CD4-positive, alpha-beta T cell treated with Interleukin-15 for 4 hours (primary cell): ENCODE measurements at regions not wholly inside any gene's neighbourhood (a gene's known extent, or its start where the extent isn't known, plus 50 kb on each side); places are given as distances from the start of the nearest gene placed in this dataset.

ENCODE experiments used
- DNase-seq: peaks from one replicate; pipeline ENCODE4 v3.0.0-alpha.2; 2020; ENCODE audit warnings: low spot score

GRCh38 chr2:12057436-12058166 is 311.2 kb downstream of the LPIN1 start:
- DNase-seq = peak; percentile 31

DNA sequence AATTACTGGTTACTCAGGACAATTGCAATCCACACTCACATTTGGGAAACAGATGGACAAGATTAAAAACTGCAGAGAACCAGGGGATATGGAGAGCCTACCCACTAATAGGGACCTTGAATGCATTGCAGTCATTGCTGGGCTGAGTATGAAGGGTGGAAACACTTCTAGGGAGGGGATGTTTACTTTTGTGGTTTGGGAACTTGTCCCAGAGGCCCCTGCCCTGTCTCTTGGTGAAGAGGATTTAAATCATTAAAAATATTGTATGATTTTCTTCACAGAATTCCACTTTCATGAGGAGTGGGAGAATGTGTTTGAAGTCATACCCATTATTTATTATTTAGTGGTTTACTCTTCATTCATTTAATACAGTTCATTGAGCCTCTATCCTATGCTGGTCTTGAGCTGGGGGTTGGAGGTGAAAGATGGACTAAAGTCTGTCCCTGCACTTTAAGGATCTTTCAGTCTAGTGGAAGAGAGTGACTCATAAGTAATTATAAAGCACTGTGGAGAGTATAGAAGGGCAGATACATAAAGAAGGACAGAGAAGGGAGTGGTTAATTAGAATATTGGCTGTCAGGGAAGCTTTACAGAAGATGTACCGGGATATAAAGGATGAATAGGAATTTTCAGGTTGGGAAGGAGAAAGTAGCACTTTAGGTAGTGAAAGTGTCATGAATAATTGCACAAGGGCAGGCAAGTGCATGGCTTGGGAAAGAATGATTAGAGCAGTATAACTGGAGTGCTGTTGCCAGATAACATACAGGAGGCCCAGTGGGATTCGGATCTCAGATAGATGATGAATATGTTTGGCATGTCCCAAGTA is 313.4 kb downstream of the LPIN1 start:
- no peak for DNase-seq

- DNase-seq = no peak
Measured at GRCh38 chr2:12060886-12061285, 314.5 kb downstream of the LPIN1 start.

GRCh38 chr2:12061286-12062052 is 315.0 kb downstream of the LPIN1 start:
- no peak for DNase-seq

DNA sequence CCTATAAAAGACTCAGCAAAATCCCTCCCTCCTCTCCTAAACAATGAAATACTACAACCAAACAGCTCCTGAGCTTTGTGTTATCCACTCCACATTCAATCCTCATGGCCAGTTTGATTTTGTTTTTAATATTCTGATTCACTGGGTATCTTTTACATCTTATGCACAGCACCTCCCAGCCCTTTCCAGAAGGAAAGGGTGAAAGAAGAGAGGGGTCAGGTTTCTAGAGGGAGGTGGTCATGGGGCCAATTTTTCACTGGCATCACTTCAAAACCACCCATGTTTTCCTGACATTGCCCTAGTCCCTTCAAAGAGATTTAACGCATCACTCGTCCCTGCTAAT is 315.6 kb downstream of the LPIN1 start:
- no peak for DNase-seq

DNA sequence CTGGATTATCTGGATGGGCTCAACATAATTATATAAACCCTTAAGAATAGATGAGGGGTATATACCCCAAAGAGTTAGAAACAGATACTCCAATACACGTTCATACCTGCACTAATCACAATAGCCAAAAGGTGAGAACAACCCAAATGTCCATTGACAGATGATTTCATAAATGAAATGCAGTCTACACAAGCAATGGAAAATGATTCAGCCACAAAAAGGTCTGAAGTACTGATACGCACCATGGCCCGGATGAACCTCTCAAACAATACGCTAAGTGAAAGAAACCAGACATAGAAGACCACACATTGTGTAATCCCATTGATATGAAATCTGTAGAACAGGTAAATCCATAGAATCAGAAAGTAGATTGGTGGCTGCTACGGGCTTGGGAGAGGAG is 316.8 kb downstream of the LPIN1 start:
- DNase-seq = no peak

- DNase-seq = peak; percentile 7
Measured at GRCh38 chr2:12064153-12064552, 317.7 kb downstream of the LPIN1 start.

DNA sequence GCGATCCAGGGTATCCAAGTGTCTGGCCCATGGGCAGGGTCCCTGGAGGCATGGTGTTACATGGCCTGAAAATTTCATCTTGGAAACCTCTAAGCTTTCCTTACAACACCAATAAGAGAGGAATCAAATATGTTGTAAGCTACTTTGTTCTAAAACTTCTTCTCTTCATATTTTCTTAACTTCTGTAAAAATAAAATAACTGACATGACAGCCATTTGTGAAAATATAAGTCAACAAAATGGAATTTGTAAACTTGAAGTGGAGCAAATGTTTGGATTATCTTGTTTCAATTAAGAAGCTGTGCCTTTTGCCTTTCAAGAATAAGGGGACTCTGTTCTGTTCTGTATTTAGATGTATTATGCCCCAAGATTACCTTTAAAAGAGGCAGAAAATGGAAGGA is 319.7 kb downstream of the LPIN1 start:
- no peak for DNase-seq

GRCh38 chr2:12066986-12067385 is 320.6 kb downstream of the LPIN1 start:
- DNase-seq = no peak

- no peak for DNase-seq
Measured at GRCh38 chr2:12068796-12069538, 322.5 kb downstream of the LPIN1 start.

GRCh38 chr2:12070153-12070552 is 323.7 kb downstream of the LPIN1 start:
- no peak for DNase-seq

GRCh38 chr2:12070581-12070980 is 324.1 kb downstream of the LPIN1 start:
- DNase-seq = no peak

GRCh38 chr2:12071318-12071717 is 324.9 kb downstream of the LPIN1 start:
- DNase-seq = no peak

- DNase-seq = no peak
Measured at GRCh38 chr2:12073217-12073852, 326.9 kb downstream of the LPIN1 start.

GRCh38 chr2:12074126-12074844 is 327.9 kb downstream of the LPIN1 start:
- no peak for DNase-seq

- no peak for DNase-seq
Measured at GRCh38 chr2:12074845-12075217, 328.4 kb downstream of the LPIN1 start.

DNA sequence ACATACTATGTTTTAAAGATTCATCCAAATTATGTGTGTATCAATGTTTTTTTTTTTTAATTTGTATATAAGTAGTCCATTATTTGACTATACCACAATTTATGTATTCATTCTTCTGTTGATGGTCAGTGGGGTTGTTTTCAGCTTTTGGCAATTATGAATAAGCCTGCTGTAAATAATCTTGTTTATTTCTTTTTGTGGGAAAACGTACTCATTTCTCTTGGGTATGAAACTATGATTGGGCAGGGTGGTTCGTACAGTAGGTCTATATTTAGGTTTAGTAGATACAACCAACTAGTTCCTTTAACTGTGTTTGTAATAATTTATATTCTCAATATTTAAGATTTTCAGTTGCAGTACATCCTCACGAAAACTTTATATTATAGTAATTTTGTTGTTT is 329.2 kb downstream of the LPIN1 start:
- DNase-seq = no peak

DNA sequence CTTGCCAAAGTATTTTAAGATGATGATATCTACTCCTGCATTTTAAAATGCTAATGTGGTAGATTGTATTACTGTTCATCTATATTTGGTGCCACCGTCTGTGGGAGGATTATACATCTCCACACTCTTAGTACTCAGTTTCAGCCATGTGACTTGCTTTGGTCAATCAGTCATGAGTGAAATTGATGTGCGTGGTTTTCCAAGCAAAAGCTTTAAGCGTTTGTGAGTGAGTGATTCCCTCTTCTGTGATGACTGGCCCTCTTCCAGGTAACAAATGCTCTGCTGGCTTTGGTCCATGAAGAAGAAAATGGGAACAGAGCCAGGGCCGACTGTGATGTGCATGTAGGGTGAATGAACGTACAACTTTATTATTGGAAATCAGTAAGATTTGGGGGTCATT is 330.4 kb downstream of the LPIN1 start:
- DNase-seq = no peak

DNA sequence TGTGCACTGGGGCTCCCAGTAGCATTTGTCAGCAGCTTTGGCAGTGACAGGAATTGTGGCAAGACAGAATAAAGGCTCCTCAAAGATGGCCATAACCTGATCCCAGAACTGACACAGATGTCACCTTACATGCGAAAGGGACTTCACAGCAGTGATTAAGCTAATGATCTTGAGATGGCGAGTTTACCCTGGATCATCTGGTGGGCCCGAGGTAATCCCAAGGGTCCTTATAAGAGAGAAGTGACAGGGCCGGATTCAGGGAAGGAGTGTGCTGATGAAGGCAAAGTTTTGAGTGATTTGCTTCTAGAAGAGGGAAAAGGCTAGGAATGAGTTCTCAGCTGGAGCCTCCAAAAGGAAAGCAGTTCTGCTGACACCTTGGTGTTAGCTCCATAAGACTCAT is 333.9 kb downstream of the LPIN1 start:
- DNase-seq = no peak

DNA sequence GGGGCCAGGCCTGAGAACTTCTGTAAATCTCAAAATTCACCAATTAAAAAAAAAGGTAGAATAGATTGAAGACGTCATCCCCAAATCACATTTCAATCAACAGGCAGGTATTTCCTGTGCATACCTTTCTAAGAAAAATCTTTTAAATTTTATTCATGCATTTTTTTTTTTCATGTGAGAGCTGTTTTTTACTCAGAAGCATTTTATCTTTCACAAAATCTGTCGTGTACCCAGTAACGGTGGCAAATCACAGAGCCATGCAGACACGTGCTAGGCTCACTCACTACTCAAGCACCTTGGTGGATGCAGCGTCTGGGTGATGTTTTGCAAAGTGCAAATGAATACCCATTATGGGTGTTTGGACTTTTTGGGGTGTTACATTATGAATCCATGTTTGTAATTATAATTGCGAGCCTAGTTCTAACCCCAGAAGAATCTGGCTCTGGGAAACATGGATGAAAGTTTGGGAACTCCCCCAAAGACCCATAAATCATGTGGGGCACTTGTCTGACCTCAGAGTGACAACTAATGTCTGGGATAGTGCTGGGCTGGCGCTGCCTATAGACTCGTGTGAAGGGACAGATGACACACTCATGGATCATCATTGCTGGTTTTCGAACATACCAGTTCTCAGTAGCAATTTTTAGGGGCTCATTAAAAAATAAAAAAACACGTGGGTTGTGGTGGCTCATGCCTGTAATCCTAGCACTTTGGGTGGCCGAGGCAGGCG is 335.2 kb downstream of the LPIN1 start:
- DNase-seq = peak; percentile 53
